ENCODE measurements at regions not wholly inside any gene's neighbourhood (a gene's known extent, or its start where the extent isn't known, plus 50 kb on each side); places are given as distances from the start of the nearest gene placed in this dataset.

DNA sequence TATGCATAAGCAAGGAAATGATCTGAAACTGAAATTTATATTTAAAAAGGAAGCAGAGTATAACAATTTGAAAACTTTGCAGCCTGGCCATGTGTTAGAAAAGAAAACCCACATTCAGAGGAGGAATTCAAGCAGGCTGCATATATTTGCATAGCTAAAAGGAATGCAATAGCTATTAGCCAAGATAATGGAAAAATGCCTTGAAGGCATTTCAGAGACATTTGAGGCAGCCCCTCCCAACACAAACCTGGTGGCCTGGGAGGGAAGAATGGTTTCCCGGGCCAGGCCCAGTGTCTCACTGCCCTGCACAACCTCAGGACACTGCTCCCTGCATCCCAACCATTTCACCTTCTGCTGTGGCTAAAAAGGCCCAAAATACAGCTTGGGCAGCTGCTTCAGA is 136.8 kb downstream of the TYW3 start:
- TF ChIP-seq SP1 (IDR thresholded peaks at IDR 0.05): no peak
- no peak for TF ChIP-seq SP1 (CRISPR knock-in tag; IDR thresholded peaks at IDR 0.05)
- no peak for TF ChIP-seq FIP1L1 (IDR thresholded peaks at IDR 0.05; ENCODE audit: borderline replicate concordance, insufficient read depth, low read depth, low read length)
- TF ChIP-seq MXD3 (CRISPR knock-in tag; IDR thresholded peaks at IDR 0.05): no peak
